SIG-M5 treated with dmso at 0.1 percent for 504 hours (cell line): ENCODE measurements at regions not wholly inside any gene's neighbourhood (a gene's known extent, or its start where the extent isn't known, plus 50 kb on each side); places are given as distances from the start of the nearest gene placed in this dataset.
"Not testable (repeated sequence)": the region's sequence is repeated elsewhere in the genome, so short reads cannot be mapped to it uniquely, and the experiment has no call there.

Experiments used
- DNase-seq: peaks from one replicate; lab custom pipeline; 2025; ENCODE audit not compliant: unreplicated experiment; lab: John Stamatoyannopoulos, UW

- no peak for DNase-seq
Observed at GRCh38 chr7:124643311-124643811, 122.2 kb downstream of the GPR37 start.

GRCh38 chr7:124635416-124635815, 130.2 kb downstream of the GPR37 start:
- peak; percentile 28 for DNase-seq

- no peak for DNase-seq
Observed at GRCh38 chr7:124633740-124634139, 131.9 kb downstream of the GPR37 start.

- no peak for DNase-seq
Observed at GRCh38 chr7:124630395-124630794, 135.2 kb downstream of the GPR37 start.

GRCh38 chr7:124618871-124619270, 146.7 kb downstream of the GPR37 start:
- DNase-seq, result no peak

GRCh38 chr7:124618051-124618450, 147.5 kb downstream of the GPR37 start:
- DNase-seq, result not testable (repeated sequence)

GRCh38 chr7:124603066-124603465, 162.5 kb downstream of the GPR37 start:
- no peak for DNase-seq

- no peak for DNase-seq
Observed at GRCh38 chr7:124597509-124597908, 168.1 kb downstream of the GPR37 start.

GRCh38 chr7:124596881-124597280, 168.7 kb downstream of the GPR37 start:
- DNase-seq, result no peak

- DNase-seq, result no peak
Observed at GRCh38 chr7:124590814-124591213, 174.8 kb downstream of the GPR37 start.

- no peak for DNase-seq
Observed at GRCh38 chr7:124577256-124577655, 188.3 kb downstream of the GPR37 start.

- no peak for DNase-seq
Observed at GRCh38 chr7:124575176-124575575, 190.4 kb downstream of the GPR37 start.

GRCh38 chr7:124570558-124570957, 195.0 kb downstream of the GPR37 start:
- no peak for DNase-seq

- no peak for DNase-seq
Observed at GRCh38 chr7:124566583-124566982, 199.0 kb downstream of the GPR37 start.

GRCh38 chr7:124557587-124557986, 208.0 kb downstream of the GPR37 start:
- no peak for DNase-seq

GRCh38 chr7:124557101-124557500, 208.5 kb downstream of the GPR37 start:
- DNase-seq, result no peak

GRCh38 chr7:124553502-124553901, 212.1 kb downstream of the GPR37 start:
- DNase-seq, result no peak

- no peak for DNase-seq
Observed at GRCh38 chr7:124552217-124552616, 213.4 kb downstream of the GPR37 start.

- DNase-seq, result no peak
Observed at GRCh38 chr7:124550036-124550435, 215.6 kb downstream of the GPR37 start.

- no peak for DNase-seq
Observed at GRCh38 chr7:124542476-124542875, 223.1 kb downstream of the GPR37 start.

- no peak for DNase-seq
Observed at GRCh38 chr7:124536156-124536762, 229.3 kb downstream of the GPR37 start.

- no peak for DNase-seq
Observed at GRCh38 chr7:124532166-124532565, 233.4 kb downstream of the GPR37 start.

- DNase-seq, result no peak
Observed at GRCh38 chr7:124516911-124517310, 248.7 kb downstream of the GPR37 start.
